OCI-LY1 (cell line): ENCODE measurements at regions not wholly inside any gene's neighbourhood (a gene's known extent, or its start where the extent isn't known, plus 50 kb on each side); places are given as distances from the start of the nearest gene placed in this dataset.

Source experiments
- H2AFZ ChIP-seq: fragments of 200-600 bp; sonication (generic), shearing (Covaris generic); 2 replicates; pipeline ENCODE4 v1.6.0; 2014; ENCODE audit warnings: antibody characterized with exemption, mild to moderate bottlenecking, low read length
- H3F3A ChIP-seq: fragments of 200-600 bp; sonication (generic), shearing (Covaris generic); 2 replicates; pipeline ENCODE4 v1.6.0; 2014; ENCODE audit warnings: mild to moderate bottlenecking, antibody characterized with exemption, low read length, moderate library complexity; ENCODE audit not compliant: insufficient read depth
- H3K27ac ChIP-seq: fragments of 200-600 bp; sonication (generic); 2 replicates; pipeline ENCODE4 v1.5.1; 2014; ENCODE audit warnings: low read length, mixed run types, mild to moderate bottlenecking, low read depth; ENCODE audit not compliant: poor library complexity, severe bottlenecking
- H3K27me3 ChIP-seq: fragments of 200-600 bp; sonication (generic); 2 replicates; pipeline ENCODE4 v1.6.0; 2014; ENCODE audit warnings: antibody characterized with exemption, mild to moderate bottlenecking, low read length, moderate library complexity; ENCODE audit not compliant: insufficient read depth
- H3K36me3 ChIP-seq: fragments of 200-600 bp; sonication (generic); 2 replicates; pipeline ENCODE4 v1.6.1; 2014; ENCODE audit warnings: mild to moderate bottlenecking, antibody characterized with exemption, low read length, moderate library complexity, mixed read lengths; ENCODE audit not compliant: insufficient read depth
- H3K4me1 ChIP-seq: fragments of 200-600 bp; sonication (generic); 2 replicates; pipeline ENCODE4 v1.5.1; 2014; ENCODE audit warnings: mild to moderate bottlenecking, low read length, moderate library complexity; ENCODE audit not compliant: insufficient read depth, severe bottlenecking
- H3K4me2 ChIP-seq: fragments of 200-600 bp; sonication (generic), shearing (Covaris generic); 2 replicates; pipeline ENCODE4 v1.6.1; 2014; ENCODE audit warnings: low read length
- H3K4me3 ChIP-seq: fragments of 200-600 bp; sonication (generic); 2 replicates; pipeline ENCODE4 v1.5.1; 2014; ENCODE audit warnings: low read length, low read depth, mild to moderate bottlenecking, mixed read lengths; ENCODE audit not compliant: poor library complexity, severe bottlenecking
- H3K79me2 ChIP-seq: fragments of 200-600 bp; shearing (Covaris generic); 2 replicates; pipeline ENCODE4 v1.6.1; 2016; ENCODE audit warnings: mixed run types, low read length, mixed read lengths; ENCODE audit not compliant: insufficient read depth
- H3K9ac ChIP-seq: fragments of 200-600 bp; sonication (generic), shearing (Covaris generic); 2 replicates; pipeline ENCODE4 v1.6.1; 2014; ENCODE audit warnings: mild to moderate bottlenecking, low read length, mixed read lengths
- H3K9me2 ChIP-seq: fragments of 200-600 bp; sonication (generic), shearing (Covaris generic); 2 replicates; pipeline ENCODE4 v1.6.1; 2014; ENCODE audit warnings: low read depth, mild to moderate bottlenecking, low read length, mixed read lengths
- H3K9me3 ChIP-seq: fragments of 200-600 bp; shearing (Covaris generic); 2 replicates; pipeline ENCODE4 v1.6.1; 2014; ENCODE audit warnings: low read length, mixed read lengths
- H4K20me1 ChIP-seq: fragments of 200-600 bp; sonication (generic), shearing (Covaris generic); 2 replicates; pipeline ENCODE4 v1.6.0; 2016; ENCODE audit warnings: mild to moderate bottlenecking, low read length; ENCODE audit not compliant: insufficient read depth
- EZH2 ChIP-seq: fragments of 200-600 bp; sonication (generic), shearing (Covaris generic); IDR thresholded peaks from 2 replicates; pipeline ENCODE4 v1.8.0; 2017; ENCODE audit warnings: borderline replicate concordance, mixed run types, mild to moderate bottlenecking, antibody characterized with exemption, low read length, moderate library complexity, mixed read lengths
- TF ChIP-seq, protein P1 (sequence below): fragments of 200-600 bp; sonication (generic), shearing (Covaris generic); IDR thresholded peaks from 2 replicates; pipeline ENCODE4 v1.5.1; 2017; ENCODE audit warnings: mild to moderate bottlenecking, antibody characterized with exemption, low read length, moderate library complexity, mixed read lengths

DNA sequence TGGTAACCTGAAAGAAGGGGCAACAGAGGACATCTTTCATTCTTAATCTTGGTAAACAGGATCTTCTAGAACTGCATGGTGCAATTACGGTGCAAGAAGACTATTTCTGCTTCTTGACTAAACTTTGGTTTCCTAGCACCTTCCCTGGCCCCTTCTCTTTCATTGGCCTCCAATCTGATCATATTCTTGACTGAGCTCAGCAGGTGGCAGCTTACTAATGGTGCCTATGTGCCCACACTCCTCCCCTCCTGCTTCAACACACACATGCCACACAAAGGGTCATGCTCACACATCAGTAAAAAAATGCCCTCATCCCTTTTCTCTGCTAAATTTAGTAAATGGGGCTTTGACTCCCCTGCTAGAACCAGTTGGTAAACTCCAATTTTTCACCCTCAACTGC, 400.5 kb upstream of the MAOA start:
- H3K4me2 ChIP-seq, result no peak overlapping the region
- no peaks in the 10 kb centered on the region for H3K79me2 ChIP-seq
- H3K4me3 ChIP-seq, result no peak overlapping the region

DNA sequence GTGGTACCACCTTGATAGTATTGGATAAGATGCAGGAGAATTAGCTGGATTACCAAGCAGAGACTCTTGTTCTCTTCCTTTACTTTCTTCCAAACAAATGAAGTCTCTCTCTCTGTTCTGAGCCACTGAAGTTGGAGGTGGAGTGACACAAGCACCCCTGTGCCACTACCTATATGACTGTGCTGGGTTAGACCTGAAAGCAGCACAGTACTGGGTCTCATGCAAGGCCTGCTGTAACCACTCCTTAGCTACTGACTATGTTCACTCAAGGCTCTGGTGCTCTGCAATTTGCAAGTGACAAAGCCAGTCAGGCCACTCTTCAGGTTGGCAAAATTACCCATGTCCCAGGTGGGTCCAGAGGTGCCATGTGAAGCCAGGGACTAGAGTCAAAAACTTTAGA, 389.6 kb upstream of the MAOA start:
- Histone ChIP-seq H3K4me1 (no peaks in the 10 kb centered on the region), H3K9me3 (no peaks in the 10 kb centered on the region), H2AFZ (no peak overlapping the region), H3K27ac (no peak overlapping the region), H3F3A (no peaks in the 10 kb centered on the region), H3K27me3 (no peaks in the 10 kb centered on the region), H4K20me1 (no peaks in the 10 kb centered on the region), H3K9me2 (no peaks in the 10 kb centered on the region), H3K4me3 (no peak overlapping the region), H3K79me2 (no peaks in the 10 kb centered on the region), H3K4me2 (no peak overlapping the region), H3K9ac (no peak overlapping the region), H3K36me3 (no peaks in the 10 kb centered on the region)
- no peak for TF ChIP-seq EZH2
- TF ChIP-seq, protein P1, sequence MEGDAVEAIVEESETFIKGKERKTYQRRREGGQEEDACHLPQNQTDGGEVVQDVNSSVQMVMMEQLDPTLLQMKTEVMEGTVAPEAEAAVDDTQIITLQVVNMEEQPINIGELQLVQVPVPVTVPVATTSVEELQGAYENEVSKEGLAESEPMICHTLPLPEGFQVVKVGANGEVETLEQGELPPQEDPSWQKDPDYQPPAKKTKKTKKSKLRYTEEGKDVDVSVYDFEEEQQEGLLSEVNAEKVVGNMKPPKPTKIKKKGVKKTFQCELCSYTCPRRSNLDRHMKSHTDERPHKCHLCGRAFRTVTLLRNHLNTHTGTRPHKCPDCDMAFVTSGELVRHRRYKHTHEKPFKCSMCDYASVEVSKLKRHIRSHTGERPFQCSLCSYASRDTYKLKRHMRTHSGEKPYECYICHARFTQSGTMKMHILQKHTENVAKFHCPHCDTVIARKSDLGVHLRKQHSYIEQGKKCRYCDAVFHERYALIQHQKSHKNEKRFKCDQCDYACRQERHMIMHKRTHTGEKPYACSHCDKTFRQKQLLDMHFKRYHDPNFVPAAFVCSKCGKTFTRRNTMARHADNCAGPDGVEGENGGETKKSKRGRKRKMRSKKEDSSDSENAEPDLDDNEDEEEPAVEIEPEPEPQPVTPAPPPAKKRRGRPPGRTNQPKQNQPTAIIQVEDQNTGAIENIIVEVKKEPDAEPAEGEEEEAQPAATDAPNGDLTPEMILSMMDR, result no peak

More for the DNA sequence above, 400.5 kb upstream of the MAOA start:
- Histone ChIP-seq H4K20me1 (no peaks in the 10 kb centered on the region), H3F3A (no peaks in the 10 kb centered on the region), H3K4me1 (no peaks in the 10 kb centered on the region), H3K9me2 (no peaks in the 10 kb centered on the region), H3K9me3 (no peaks in the 10 kb centered on the region), H3K27ac (no peak overlapping the region), H2AFZ (no peak overlapping the region), H3K36me3 (no peaks in the 10 kb centered on the region), H3K27me3 (no peaks in the 10 kb centered on the region), H3K9ac (no peak overlapping the region)
- TF ChIP-seq, protein P1, result no peak
- TF ChIP-seq EZH2, result no peak

GRCh38 chrX:43267652-43268051, 388.4 kb upstream of the MAOA start:
- H3K27ac ChIP-seq, result no peak overlapping the region
- no peak overlapping the region for H2AFZ ChIP-seq
- no peaks in the 10 kb centered on the region for H4K20me1 ChIP-seq
- no peak overlapping the region for H3K9ac ChIP-seq
- no peaks in the 10 kb centered on the region for H3K9me2 ChIP-seq
- TF ChIP-seq EZH2, result no peak
- TF ChIP-seq, protein P1, result no peak
- no peaks in the 10 kb centered on the region for H3K36me3 ChIP-seq
- no peak overlapping the region for H3K4me3 ChIP-seq
- no peaks in the 10 kb centered on the region for H3K79me2 ChIP-seq
- no peak overlapping the region for H3K4me2 ChIP-seq
- H3K9me3 ChIP-seq, result no peaks in the 10 kb centered on the region
- no peaks in the 10 kb centered on the region for H3F3A ChIP-seq
- no peaks in the 10 kb centered on the region for H3K4me1 ChIP-seq
- no peaks in the 10 kb centered on the region for H3K27me3 ChIP-seq
